HUES64 (cell line): ENCODE measurements at regions not wholly inside any gene's neighbourhood (a gene's known extent, or its start where the extent isn't known, plus 50 kb on each side); places are given as distances from the start of the nearest gene placed in this dataset.

ENCODE experiments used
- H3K27ac ChIP-seq: 2 replicates; pipeline ENCODE4 v1.7.0; 2013; ENCODE audit warnings: low read depth, low read length, inconsistent platforms
- H3K27me3 ChIP-seq: 2 replicates; pipeline ENCODE4 v1.6.1; 2013; ENCODE audit warnings: mild to moderate bottlenecking, low read length; ENCODE audit not compliant: insufficient read depth
- H3K36me3 ChIP-seq: 2 replicates; pipeline ENCODE4 v1.6.1; 2013; ENCODE audit warnings: mild to moderate bottlenecking, low read length; ENCODE audit not compliant: insufficient read depth
- H3K4me1 ChIP-seq: 2 replicates; pipeline ENCODE4 v1.6.1; 2013; ENCODE audit warnings: mild to moderate bottlenecking, low read length, moderate library complexity; ENCODE audit not compliant: insufficient read depth
- H3K4me3 ChIP-seq: 2 replicates; pipeline ENCODE4 v1.5.1; 2013; ENCODE audit warnings: mild to moderate bottlenecking, low read length, moderate library complexity
- H3K9ac ChIP-seq: 2 replicates; pipeline ENCODE4 v1.6.1; 2013; ENCODE audit warnings: mild to moderate bottlenecking, low read depth, low read length
- H3K9me3 ChIP-seq: 2 replicates; pipeline ENCODE4 v1.6.1; 2013; ENCODE audit warnings: low read depth, low read length; ENCODE audit not compliant: insufficient read depth
- WGBS: fragments of 150-250, 120-280 bp; methylation state at CpG from one replicate; pipeline ENCODE4 v1.1.7; 2013; ENCODE audit warnings: missing lambda C conversion rate; 5-methylcytosine and 5-hydroxymethylcytosine counted together

- H3K9ac ChIP-seq, result no peak overlapping the region
Observed at GRCh38 chr10:6305401-6306321, 102.9 kb downstream of the PFKFB3 start.

GRCh38 chr10:6306917-6307316, 104.2 kb downstream of the PFKFB3 start:
- 88% methylated on average over 4 of the region's 4 CpGs for WGBS
- H3K9ac ChIP-seq, result no peak overlapping the region
- H3K9me3 ChIP-seq, result 0 out of 2 replicates have a peak, but pooled peaks cover 3% of the 10 kb centered on the region
- no peaks in the 10 kb centered on the region for H3K36me3 ChIP-seq
- H3K4me3 ChIP-seq, result no peak overlapping the region
- H3K4me1 ChIP-seq, result no peaks in the 10 kb centered on the region
- H3K27ac ChIP-seq, result no peak overlapping the region
- no peaks in the 10 kb centered on the region for H3K27me3 ChIP-seq

More at GRCh38 chr10:6305401-6306321, 102.9 kb downstream of the PFKFB3 start:
- no peak overlapping the region for H3K4me3 ChIP-seq
- H3K4me1 ChIP-seq, result no peaks in the 10 kb centered on the region
- H3K27ac ChIP-seq, result no peak overlapping the region
- no peaks in the 10 kb centered on the region for H3K36me3 ChIP-seq
- H3K27me3 ChIP-seq, result no peaks in the 10 kb centered on the region
- 0 out of 2 replicates have a peak, but pooled peaks cover 3% of the 10 kb centered on the region for H3K9me3 ChIP-seq
- WGBS, result 93% methylated on average over 7 of the region's 7 CpGs

GRCh38 chr10:6309816-6310215, 107.1 kb downstream of the PFKFB3 start:
- Histone ChIP-seq H3K4me1 (no peaks in the 10 kb centered on the region), H3K27ac (no peak overlapping the region), H3K9ac (no peak overlapping the region), H3K36me3 (no peaks in the 10 kb centered on the region), H3K4me3 (no peak overlapping the region), H3K27me3 (no peaks in the 10 kb centered on the region), H3K9me3 (0 out of 2 replicates have a peak, but pooled peaks cover 3% of the 10 kb centered on the region)
- WGBS, result 91% methylated on average over 4 of the region's 4 CpGs

GRCh38 chr10:6310977-6311376, 108.2 kb downstream of the PFKFB3 start:
- 0 out of 2 replicates have a peak, but pooled peaks cover 3% of the 10 kb centered on the region for H3K9me3 ChIP-seq
- no peak overlapping the region for H3K4me3 ChIP-seq
- H3K27ac ChIP-seq, result no peak overlapping the region
- no peaks in the 10 kb centered on the region for H3K27me3 ChIP-seq
- no peaks in the 10 kb centered on the region for H3K4me1 ChIP-seq
- WGBS, result 96% methylated on average over 4 of the region's 4 CpGs
- no peak overlapping the region for H3K9ac ChIP-seq
- H3K36me3 ChIP-seq, result no peaks in the 10 kb centered on the region

GRCh38 chr10:6311700-6312330, 109.1 kb downstream of the PFKFB3 start:
- H3K9ac ChIP-seq, result no peak overlapping the region
- no peaks in the 10 kb centered on the region for H3K27me3 ChIP-seq
- 91% methylated on average over 10 of the region's 11 CpGs for WGBS
- no peak overlapping the region for H3K27ac ChIP-seq
- no peaks in the 10 kb centered on the region for H3K36me3 ChIP-seq
- no peak overlapping the region for H3K4me3 ChIP-seq
- H3K9me3 ChIP-seq, result 0 out of 2 replicates have a peak, but pooled peaks cover 2% of the 10 kb centered on the region
- no peaks in the 10 kb centered on the region for H3K4me1 ChIP-seq

GRCh38 chr10:6312636-6313035, 109.9 kb downstream of the PFKFB3 start:
- Histone ChIP-seq H3K9ac (no peak overlapping the region), H3K36me3 (no peaks in the 10 kb centered on the region), H3K4me1 (no peaks in the 10 kb centered on the region), H3K4me3 (no peak overlapping the region), H3K9me3 (no peaks in the 10 kb centered on the region), H3K27me3 (no peaks in the 10 kb centered on the region), H3K27ac (no peak overlapping the region)
- WGBS, result 90% methylated on average over 6 of the region's 6 CpGs

GRCh38 chr10:6313111-6313895, 110.6 kb downstream of the PFKFB3 start:
- no peak overlapping the region for H3K9ac ChIP-seq
- no peak overlapping the region for H3K27ac ChIP-seq
- no peaks in the 10 kb centered on the region for H3K9me3 ChIP-seq
- WGBS, result 94% methylated on average over 12 of the region's 12 CpGs
- H3K36me3 ChIP-seq, result no peaks in the 10 kb centered on the region
- H3K4me1 ChIP-seq, result no peaks in the 10 kb centered on the region
- H3K4me3 ChIP-seq, result no peak overlapping the region
- no peaks in the 10 kb centered on the region for H3K27me3 ChIP-seq

- WGBS, result 80% methylated on average over 9 of the region's 9 CpGs
- H3K27ac ChIP-seq, result no peak overlapping the region
Observed at GRCh38 chr10:6314620-6315205, 112.0 kb downstream of the PFKFB3 start.

GRCh38 chr10:6319119-6319518, 116.4 kb downstream of the PFKFB3 start:
- Histone ChIP-seq H3K4me1 (peaks cover 10% of the 10 kb centered on the region; the same call in 1 of the 2 replicates), H3K9me3 (0 out of 2 replicates have a peak, but pooled peaks cover 3% of the 10 kb centered on the region), H3K36me3 (no peaks in the 10 kb centered on the region), H3K4me3 (no peak overlapping the region), H3K27me3 (no peaks in the 10 kb centered on the region), H3K27ac (no peak overlapping the region), H3K9ac (no peak overlapping the region)

More at GRCh38 chr10:6314620-6315205, 112.0 kb downstream of the PFKFB3 start:
- H3K9me3 ChIP-seq, result 0 out of 2 replicates have a peak, but pooled peaks cover 3% of the 10 kb centered on the region
- no peaks in the 10 kb centered on the region for H3K36me3 ChIP-seq
- no peaks in the 10 kb centered on the region for H3K27me3 ChIP-seq
- H3K9ac ChIP-seq, result no peak overlapping the region; the same call in 1 of the 2 replicates
- no peaks in the 10 kb centered on the region for H3K4me1 ChIP-seq
- H3K4me3 ChIP-seq, result no peak overlapping the region

GRCh38 chr10:6320320-6321010, 117.7 kb downstream of the PFKFB3 start:
- no peaks in the 10 kb centered on the region for H3K36me3 ChIP-seq
- peaks cover 10% of the 10 kb centered on the region; the same call in 1 of the 2 replicates for H3K4me1 ChIP-seq
- WGBS, result 94% methylated on average over 6 of the region's 6 CpGs
- H3K9ac ChIP-seq, result no peak overlapping the region
- H3K4me3 ChIP-seq, result no peak overlapping the region
- H3K9me3 ChIP-seq, result 0 out of 2 replicates have a peak, but pooled peaks cover 3% of the 10 kb centered on the region
- no peak overlapping the region for H3K27ac ChIP-seq
- H3K27me3 ChIP-seq, result no peaks in the 10 kb centered on the region
